ENCODE measurements at regions not wholly inside any gene's neighbourhood (a gene's known extent, or its start where the extent isn't known, plus 50 kb on each side); places are given as distances from the start of the nearest gene placed in this dataset.

- no peak for ATAC-seq (ENCODE audit: low read depth)
- H3K9me3 Mint-ChIP-seq: peaks cover 1% of the 10 kb centered on the region
- H3K27ac Mint-ChIP-seq: no peak overlapping the region
- no peaks in the 10 kb centered on the region for H3K4me1 Mint-ChIP-seq
- DNase-seq (ENCODE audit: low spot score in 2 of 2): no peak
- H3K27me3 Mint-ChIP-seq: no peaks in the 10 kb centered on the region
- no peak overlapping the region for H3K4me3 Mint-ChIP-seq
- no peaks in the 10 kb centered on the region for H3K36me3 Mint-ChIP-seq
Measured at GRCh38 chr4:19403786-19404370, 847.8 kb upstream of the SLIT2 start.

DNA sequence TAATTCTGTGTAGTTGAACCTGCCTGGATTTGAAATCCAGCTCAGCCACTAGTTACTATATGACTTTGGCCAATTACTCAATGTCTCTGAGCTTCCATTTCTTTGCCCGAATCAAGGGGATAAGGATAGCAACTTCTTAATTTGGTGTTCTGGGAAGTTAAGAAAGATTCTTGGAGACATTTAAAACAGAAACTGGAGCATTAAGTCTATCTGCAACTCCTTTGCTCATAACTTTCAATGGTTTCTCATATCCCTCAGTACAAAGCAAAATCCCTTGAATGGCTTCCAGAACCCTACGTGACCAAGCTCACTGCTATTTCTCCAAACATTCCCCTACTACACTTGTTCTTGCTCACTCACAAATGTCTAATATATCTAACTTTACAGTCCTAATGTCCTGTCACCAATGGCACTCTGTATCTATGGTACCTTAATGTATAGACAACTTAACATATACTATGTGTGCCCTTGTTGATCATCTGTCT is 849.1 kb upstream of the SLIT2 start:
- no peak for DNase-seq (ENCODE audit: low spot score in 2 of 2)
- no peaks in the 10 kb centered on the region for H3K27me3 Mint-ChIP-seq
- ATAC-seq (ENCODE audit: low read depth): no peak
- H3K36me3 Mint-ChIP-seq: no peaks in the 10 kb centered on the region
- no peaks in the 10 kb centered on the region for H3K4me1 Mint-ChIP-seq
- H3K27ac Mint-ChIP-seq: no peak overlapping the region
- H3K9me3 Mint-ChIP-seq: peaks cover 1% of the 10 kb centered on the region
- no peak overlapping the region for H3K4me3 Mint-ChIP-seq

DNA sequence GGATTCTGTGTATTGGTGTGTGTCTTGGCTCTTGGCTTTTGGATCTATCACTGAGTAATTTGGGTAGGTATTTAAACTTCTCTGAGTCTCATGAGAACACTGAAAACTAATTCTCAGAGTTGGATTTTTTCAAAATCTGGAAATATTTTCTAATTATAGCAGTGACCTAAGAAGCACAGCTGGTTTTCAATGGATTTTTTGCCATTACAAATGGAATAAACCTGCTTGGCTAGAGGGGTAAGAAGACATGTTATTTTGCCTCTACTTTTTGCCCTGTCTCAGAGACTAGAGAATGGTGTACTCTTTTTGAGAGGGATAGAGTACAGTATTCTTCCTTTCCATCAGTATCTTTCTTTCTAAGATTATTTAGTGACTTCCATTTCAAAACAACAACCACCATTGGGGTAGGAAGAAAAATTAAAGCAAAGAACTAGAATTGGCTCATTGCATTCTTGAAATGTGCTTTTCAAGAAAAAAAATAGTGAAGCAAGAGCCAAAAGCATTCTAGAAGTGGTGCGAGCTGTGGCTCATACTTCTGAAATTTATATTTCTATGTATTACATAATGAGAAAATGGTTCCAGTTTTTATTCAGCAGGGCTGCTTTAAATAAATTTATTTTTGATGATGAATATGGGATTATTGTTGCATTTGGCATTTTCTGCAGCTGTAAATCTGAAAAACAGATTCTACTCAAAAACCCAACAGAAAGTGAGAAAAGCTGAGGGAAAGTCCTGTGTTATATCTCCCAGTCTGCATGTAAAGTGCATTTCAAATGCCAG is 850.2 kb upstream of the SLIT2 start:
- Mint-ChIP-seq H3K4me3 (no peak overlapping the region), H3K4me1 (no peaks in the 10 kb centered on the region), H3K27me3 (no peaks in the 10 kb centered on the region), H3K27ac (no peak overlapping the region), H3K36me3 (no peaks in the 10 kb centered on the region), H3K9me3 (peaks cover 1% of the 10 kb centered on the region)
- no peak for ATAC-seq (ENCODE audit: low read depth)
- DNase-seq (ENCODE audit: low spot score in 2 of 2): no peak

DNA sequence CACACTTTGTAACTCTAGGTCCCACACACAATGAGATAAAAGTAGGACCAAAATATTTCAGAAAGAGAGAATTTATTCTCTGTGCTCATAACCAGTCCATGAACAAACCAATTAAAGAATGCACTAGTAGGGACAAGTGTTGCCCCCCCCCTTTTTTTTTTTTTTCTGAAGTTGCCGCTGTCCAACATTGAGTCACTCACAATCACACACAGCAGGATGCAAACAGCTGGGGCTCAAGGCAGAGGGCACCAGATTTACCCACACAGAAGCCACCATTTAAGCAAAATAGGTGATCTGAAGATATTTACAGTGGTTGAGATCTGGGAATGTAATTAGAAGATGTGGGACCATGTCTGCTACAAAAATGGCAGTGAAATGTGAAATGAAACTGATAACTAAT is 850.9 kb upstream of the SLIT2 start:
- Mint-ChIP-seq H3K27ac (no peak overlapping the region), H3K36me3 (no peaks in the 10 kb centered on the region), H3K4me3 (no peak overlapping the region), H3K9me3 (peaks cover 1% of the 10 kb centered on the region), H3K27me3 (no peaks in the 10 kb centered on the region), H3K4me1 (no peaks in the 10 kb centered on the region)
- ATAC-seq (ENCODE audit: low read depth) (no peak), DNase-seq (ENCODE audit: low spot score in 2 of 2) (no peak)

GRCh38 chr4:19399001-19399400 is 852.7 kb upstream of the SLIT2 start:
- no peak for DNase-seq (ENCODE audit: low spot score in 2 of 2)
- H3K36me3 Mint-ChIP-seq: no peaks in the 10 kb centered on the region
- no peaks in the 10 kb centered on the region for H3K4me1 Mint-ChIP-seq
- no peak overlapping the region for H3K4me3 Mint-ChIP-seq
- no peak for ATAC-seq (ENCODE audit: low read depth)
- H3K27me3 Mint-ChIP-seq: no peaks in the 10 kb centered on the region
- H3K9me3 Mint-ChIP-seq: peaks cover 1% of the 10 kb centered on the region
- no peak overlapping the region for H3K27ac Mint-ChIP-seq

GRCh38 chr4:19386786-19387185 is 864.9 kb upstream of the SLIT2 start:
- Mint-ChIP-seq H3K36me3 (no peaks in the 10 kb centered on the region), H3K27me3 (no peaks in the 10 kb centered on the region), H3K9me3 (peaks cover 10% of the 10 kb centered on the region), H3K4me1 (no peaks in the 10 kb centered on the region), H3K27ac (no peak overlapping the region), H3K4me3 (no peak overlapping the region)
- DNase-seq (ENCODE audit: low spot score in 2 of 2) (no peak), ATAC-seq (ENCODE audit: low read depth) (no peak)

DNA sequence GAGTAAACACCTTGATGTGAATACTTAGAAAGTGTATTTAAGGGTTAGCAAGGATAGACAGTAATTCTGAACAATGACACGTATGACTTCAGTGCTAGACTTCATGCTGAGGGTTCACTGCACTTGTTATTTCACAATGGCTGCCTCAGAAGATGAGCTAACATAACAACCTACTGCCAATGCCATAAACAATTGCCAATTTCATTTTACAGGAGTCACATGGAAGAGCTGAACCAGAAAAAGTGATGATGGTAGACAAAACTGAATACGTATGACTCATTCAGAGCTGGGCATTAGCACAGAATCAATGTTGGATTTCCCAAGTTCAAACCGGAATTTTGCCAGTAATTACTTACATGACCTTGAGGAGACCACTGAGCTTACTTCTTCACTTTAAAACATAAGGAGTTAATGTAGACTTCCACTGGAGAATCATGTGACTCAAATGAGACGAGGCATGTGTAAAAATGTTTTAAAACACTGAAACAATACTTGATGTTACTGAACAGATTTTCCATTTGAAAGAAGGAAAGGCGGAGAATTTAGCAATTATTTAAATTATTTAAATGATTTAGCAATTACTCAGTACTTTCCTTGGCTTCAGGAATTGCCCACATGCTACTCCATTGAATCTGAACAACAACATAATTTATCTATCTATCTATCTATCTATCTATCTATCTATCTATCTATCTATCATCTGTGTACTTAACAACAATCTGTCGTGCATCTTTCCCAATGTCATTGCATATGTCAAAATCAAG is 868.5 kb upstream of the SLIT2 start:
- DNase-seq (ENCODE audit: low spot score in 2 of 2): no peak
- no peaks in the 10 kb centered on the region for H3K4me1 Mint-ChIP-seq

DNA sequence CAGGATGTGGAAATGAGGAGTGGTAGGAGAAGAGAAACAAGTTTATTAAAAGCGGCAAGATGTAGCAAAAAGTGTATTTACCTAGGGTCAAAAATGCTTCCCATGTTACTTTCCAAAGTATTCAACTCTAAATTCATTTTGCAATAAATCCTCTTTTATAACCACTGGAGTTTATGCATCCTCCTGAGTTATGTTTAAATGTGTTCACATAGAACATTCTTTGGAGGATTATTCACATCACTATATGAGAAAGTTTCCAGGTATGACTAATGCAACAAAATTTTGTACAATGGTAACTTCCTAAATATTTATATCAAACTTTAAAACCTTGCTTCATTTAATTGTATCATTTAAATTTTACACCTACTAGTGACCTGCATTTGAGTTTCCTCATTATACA is 870.6 kb upstream of the SLIT2 start:
- no peak overlapping the region for H3K4me3 Mint-ChIP-seq
- H3K27me3 Mint-ChIP-seq: no peaks in the 10 kb centered on the region
- no peak overlapping the region for H3K27ac Mint-ChIP-seq
- no peak for DNase-seq (ENCODE audit: low spot score in 2 of 2)
- H3K4me1 Mint-ChIP-seq: no peaks in the 10 kb centered on the region
- no peaks in the 10 kb centered on the region for H3K36me3 Mint-ChIP-seq
- no peak for ATAC-seq (ENCODE audit: low read depth)
- H3K9me3 Mint-ChIP-seq: peaks cover 2% of the 10 kb centered on the region

More for the DNA sequence above, 868.5 kb upstream of the SLIT2 start:
- no peak for ATAC-seq (ENCODE audit: low read depth)
- H3K4me3 Mint-ChIP-seq: no peak overlapping the region
- H3K36me3 Mint-ChIP-seq: no peaks in the 10 kb centered on the region
- H3K9me3 Mint-ChIP-seq: peaks cover 3% of the 10 kb centered on the region
- no peak overlapping the region for H3K27ac Mint-ChIP-seq
- H3K27me3 Mint-ChIP-seq: no peaks in the 10 kb centered on the region

GRCh38 chr4:19380600-19380999 is 871.1 kb upstream of the SLIT2 start:
- Mint-ChIP-seq H3K9me3 (peaks cover 2% of the 10 kb centered on the region), H3K27ac (no peak overlapping the region), H3K4me1 (no peaks in the 10 kb centered on the region), H3K27me3 (no peaks in the 10 kb centered on the region), H3K4me3 (no peak overlapping the region), H3K36me3 (no peaks in the 10 kb centered on the region)
- DNase-seq (ENCODE audit: low spot score in 2 of 2): no peak
- no peak for ATAC-seq (ENCODE audit: low read depth)

DNA sequence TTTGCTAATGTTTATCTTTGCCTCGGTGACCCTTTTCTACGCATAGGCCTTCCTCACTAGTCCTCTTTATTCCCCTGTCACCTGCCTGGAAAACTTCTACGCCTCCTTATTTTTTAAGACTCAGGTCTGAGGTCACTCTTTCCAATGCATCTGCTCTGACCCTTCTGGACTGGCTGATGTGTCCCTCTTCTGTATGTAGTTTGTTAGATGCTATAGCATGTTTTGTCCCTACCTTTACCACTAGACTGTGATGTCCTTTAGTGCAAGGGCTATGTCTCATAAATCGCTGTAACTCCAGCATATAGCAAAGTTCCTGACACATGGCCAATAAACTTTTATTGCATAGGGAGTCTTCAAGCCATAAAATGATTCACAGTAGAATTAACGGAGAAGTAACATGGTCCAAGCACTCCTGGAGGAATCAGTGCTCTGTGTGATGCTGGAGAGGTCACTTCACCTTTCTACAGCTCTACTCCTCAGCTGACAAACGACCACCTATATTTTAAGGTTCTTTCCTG is 872.5 kb upstream of the SLIT2 start:
- Mint-ChIP-seq H3K4me3 (no peak overlapping the region), H3K27ac (no peak overlapping the region), H3K27me3 (no peaks in the 10 kb centered on the region), H3K9me3 (no peaks in the 10 kb centered on the region), H3K4me1 (no peaks in the 10 kb centered on the region), H3K36me3 (no peaks in the 10 kb centered on the region)
- DNase-seq (ENCODE audit: low spot score in 2 of 2) (no peak), ATAC-seq (ENCODE audit: low read depth) (no peak)

GRCh38 chr4:19375931-19376330 is 875.8 kb upstream of the SLIT2 start:
- DNase-seq (ENCODE audit: low spot score in 2 of 2) (no peak), ATAC-seq (ENCODE audit: low read depth) (no peak)
- H3K27me3 Mint-ChIP-seq: no peaks in the 10 kb centered on the region
- H3K36me3 Mint-ChIP-seq: no peaks in the 10 kb centered on the region
- no peak overlapping the region for H3K4me3 Mint-ChIP-seq
- H3K9me3 Mint-ChIP-seq: peaks cover 2% of the 10 kb centered on the region
- no peaks in the 10 kb centered on the region for H3K4me1 Mint-ChIP-seq
- H3K27ac Mint-ChIP-seq: no peak overlapping the region

DNA sequence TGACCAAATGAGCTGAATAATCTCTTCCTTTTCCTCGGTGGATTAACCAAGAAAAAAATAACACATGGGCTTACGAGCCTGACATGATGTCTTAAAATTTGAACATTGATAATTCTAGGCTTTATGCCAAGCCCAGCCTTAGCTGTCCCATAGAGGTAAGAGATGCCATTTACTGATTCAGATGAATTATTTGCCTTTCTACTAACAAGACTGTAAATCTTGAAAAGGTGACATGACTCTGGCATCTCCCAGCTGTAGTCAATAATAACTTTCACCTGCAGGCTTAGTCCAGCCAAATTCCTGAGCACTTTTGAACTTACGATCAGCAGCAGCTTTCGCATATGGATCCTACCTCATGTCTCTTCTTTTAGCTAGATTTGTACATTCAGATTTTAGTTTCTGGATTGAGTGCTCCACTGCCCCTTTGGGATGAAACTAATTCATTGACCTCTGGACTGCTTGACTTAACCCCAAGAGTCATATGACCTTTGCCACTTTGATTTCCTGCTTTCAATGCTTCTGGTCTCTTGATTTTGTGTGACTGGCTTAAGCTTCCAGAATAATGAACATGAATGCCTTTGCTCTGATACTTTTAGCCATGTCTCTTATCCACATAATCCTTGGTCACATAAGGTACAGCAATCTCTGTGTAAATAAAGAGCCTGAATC is 876.4 kb upstream of the SLIT2 start:
- no peak for DNase-seq (ENCODE audit: low spot score in 2 of 2)
- peaks cover 2% of the 10 kb centered on the region for H3K9me3 Mint-ChIP-seq
- no peak for ATAC-seq (ENCODE audit: low read depth)
- H3K27ac Mint-ChIP-seq: no peak overlapping the region
- H3K27me3 Mint-ChIP-seq: no peaks in the 10 kb centered on the region
- no peaks in the 10 kb centered on the region for H3K4me1 Mint-ChIP-seq
- no peak overlapping the region for H3K4me3 Mint-ChIP-seq
- no peaks in the 10 kb centered on the region for H3K36me3 Mint-ChIP-seq

- Mint-ChIP-seq H3K4me3 (no peak overlapping the region), H3K9me3 (peaks cover 2% of the 10 kb centered on the region), H3K27me3 (no peaks in the 10 kb centered on the region), H3K4me1 (no peaks in the 10 kb centered on the region), H3K36me3 (no peaks in the 10 kb centered on the region), H3K27ac (no peak overlapping the region)
- DNase-seq (ENCODE audit: low spot score in 2 of 2) (no peak), ATAC-seq (ENCODE audit: low read depth) (no peak)
Measured at GRCh38 chr4:19372390-19372789, 879.3 kb upstream of the SLIT2 start.

DNA sequence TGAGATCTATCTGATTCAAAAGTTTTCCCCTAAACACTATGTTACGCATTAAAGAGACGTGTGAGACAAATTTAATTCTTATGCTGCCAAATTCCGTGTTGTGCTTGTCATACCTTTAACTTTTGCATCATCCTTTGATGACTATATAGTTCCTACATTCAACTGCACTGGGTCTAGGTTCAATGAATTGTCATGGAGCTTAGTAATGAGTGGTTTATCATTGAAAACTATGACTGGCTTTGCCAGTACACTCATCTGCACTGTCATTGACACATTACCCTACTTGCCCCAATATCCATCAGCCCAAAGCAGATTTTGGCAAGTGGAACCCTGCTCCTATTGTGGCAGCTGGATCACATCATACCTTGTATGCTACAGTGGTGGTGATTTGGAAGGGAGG is 882.9 kb upstream of the SLIT2 start:
- no peaks in the 10 kb centered on the region for H3K27me3 Mint-ChIP-seq
- H3K27ac Mint-ChIP-seq: no peak overlapping the region
- H3K4me1 Mint-ChIP-seq: no peaks in the 10 kb centered on the region
- ATAC-seq (ENCODE audit: low read depth): no peak
- H3K9me3 Mint-ChIP-seq: peaks cover 4% of the 10 kb centered on the region
- H3K36me3 Mint-ChIP-seq: no peaks in the 10 kb centered on the region
- DNase-seq (ENCODE audit: low spot score in 2 of 2): no peak
- H3K4me3 Mint-ChIP-seq: no peak overlapping the region
